MM.1S (cell line): ENCODE measurements at regions not wholly inside any gene's neighbourhood (a gene's known extent, or its start where the extent isn't known, plus 50 kb on each side); places are given as distances from the start of the nearest gene placed in this dataset.

Experiments
- DNase-seq: peaks from one replicate; pipeline ENCODE4 v3.0.0-alpha.2; 2015
- H2AFZ ChIP-seq: fragments of 300-600 bp; sonication (generic); 2 replicates; pipeline ENCODE4 v1.6.0; 2016; ENCODE audit warnings: antibody characterized with exemption, low read length
- H3F3A ChIP-seq: fragments of 300-600 bp; sonication (generic); 2 replicates; pipeline ENCODE4 v1.6.1; 2016; ENCODE audit warnings: mild to moderate bottlenecking, antibody characterized with exemption, low read length, moderate library complexity, mixed read lengths; ENCODE audit not compliant: insufficient read depth
- H3K27ac ChIP-seq: fragments of 300-600 bp; sonication (generic); 2 replicates; pipeline ENCODE4 v1.5.1; 2016; ENCODE audit warnings: mild to moderate bottlenecking, low read length
- H3K27me3 ChIP-seq: fragments of 300-600 bp; sonication (generic); replicated peaks from 2 replicates; pipeline ENCODE4 v1.6.0; 2016; ENCODE audit warnings: low read length; ENCODE audit not compliant: insufficient read depth
- H3K36me3 ChIP-seq: fragments of 300-600 bp; sonication (generic); replicated peaks from 2 replicates; pipeline ENCODE4 v1.6.1; 2016; ENCODE audit warnings: mild to moderate bottlenecking, low read length, mixed read lengths; ENCODE audit not compliant: insufficient read depth
- H3K4me1 ChIP-seq: fragments of 300-600 bp; sonication (generic); 2 replicates; pipeline ENCODE4 v1.6.1; 2016; ENCODE audit warnings: low read length, mixed read lengths
- H3K4me2 ChIP-seq: fragments of 300-600 bp; sonication (generic); 2 replicates; pipeline ENCODE4 v1.6.0; 2016; ENCODE audit warnings: low read depth, low read length
- H3K4me3 ChIP-seq: fragments of 300-600 bp; sonication (generic); 2 replicates; pipeline ENCODE4 v1.5.1; 2016; ENCODE audit warnings: low read length, mixed read lengths
- H3K79me2 ChIP-seq: fragments of 300-600 bp; sonication (generic); 2 replicates; pipeline ENCODE4 v1.6.1; 2016; ENCODE audit warnings: mixed run types, low read length, mixed read lengths
- H3K9ac ChIP-seq: fragments of 300-600 bp; sonication (generic); 2 replicates; pipeline ENCODE4 v1.6.1; 2016; ENCODE audit warnings: low read length, mixed read lengths
- H3K9me2 ChIP-seq: fragments of 300-600 bp; sonication (generic); replicated peaks from 2 replicates; pipeline ENCODE4 v1.6.1; 2016; ENCODE audit warnings: mild to moderate bottlenecking, low read length, mixed read lengths; ENCODE audit not compliant: insufficient read depth
- H3K9me3 ChIP-seq: fragments of 300-600 bp; sonication (generic); replicated peaks from 2 replicates; pipeline ENCODE4 v1.6.1; 2016; ENCODE audit warnings: mild to moderate bottlenecking, low read length, mixed read lengths; ENCODE audit not compliant: insufficient read depth
- H4K20me1 ChIP-seq: fragments of 300-600 bp; sonication (generic); 2 replicates; pipeline ENCODE4 v1.6.1; 2016; ENCODE audit warnings: mild to moderate bottlenecking, low read length, moderate library complexity, mixed read lengths; ENCODE audit not compliant: insufficient read depth
- CTCF ChIP-seq: fragments of 300-600 bp; sonication (generic); IDR thresholded peaks from 2 replicates; pipeline ENCODE4 v1.5.1; 2016; ENCODE audit warnings: antibody characterized with exemption, low read length, mixed read lengths
- EZH2 ChIP-seq: fragments of 300-600 bp; sonication (generic); optimal IDR thresholded peaks from 2 replicates; pipeline ENCODE3; 2017; ENCODE audit warnings: low read depth, mild to moderate bottlenecking, antibody characterized with exemption, low read length, mixed read lengths
- EZH2phosphoT487 ChIP-seq: fragments of 300-600 bp; sonication (generic); IDR thresholded peaks from 2 replicates; pipeline ENCODE4 v1.6.1; 2018; ENCODE audit warnings: antibody characterized with exemption, low read length

GRCh38 chr9:109945573-109945972 lies 165.6 kb downstream of the PALM2AKAP2 start:
- Histone ChIP-seq H3K79me2 (no peaks in the 10 kb centered on the region), H3K4me3 (no peak overlapping the region), H3F3A (no peaks in the 10 kb centered on the region), H3K9ac (no peak overlapping the region), H2AFZ (no peak overlapping the region), H3K9me2 (no peaks in the 10 kb centered on the region), H3K9me3 (no peaks in the 10 kb centered on the region), H3K4me2 (no peak overlapping the region), H3K27me3 (no peaks in the 10 kb centered on the region), H3K4me1 (peaks cover 4% of the 10 kb centered on the region), H3K36me3 (no peaks in the 10 kb centered on the region), H4K20me1 (no peaks in the 10 kb centered on the region), H3K27ac (no peak overlapping the region)
- no peak for DNase-seq
- TF ChIP-seq CTCF = no peak
- no peak for TF ChIP-seq EZH2
- TF ChIP-seq EZH2phosphoT487 = no peak

GRCh38 chr9:109948453-109948852 lies 168.5 kb downstream of the PALM2AKAP2 start:
- no peak for DNase-seq
- TF ChIP-seq EZH2phosphoT487 = no peak
- Histone ChIP-seq H3K79me2 (no peaks in the 10 kb centered on the region), H3K9me2 (no peaks in the 10 kb centered on the region), H3K27me3 (no peaks in the 10 kb centered on the region), H3K9me3 (no peaks in the 10 kb centered on the region), H3K36me3 (no peaks in the 10 kb centered on the region), H4K20me1 (no peaks in the 10 kb centered on the region), H2AFZ (no peak overlapping the region), H3K27ac (no peak overlapping the region), H3K4me1 (peaks cover 33% of the 10 kb centered on the region), H3K4me3 (no peak overlapping the region), H3K9ac (no peak overlapping the region), H3K4me2 (no peak overlapping the region), H3F3A (peaks cover 3% of the 10 kb centered on the region)

- Histone ChIP-seq H4K20me1 (no peaks in the 10 kb centered on the region), H3K9me2 (no peaks in the 10 kb centered on the region), H3K79me2 (no peaks in the 10 kb centered on the region), H3K27ac (peak overlapping the region; percentile 28; the same call in 1 of the 2 replicates), H3K9me3 (no peaks in the 10 kb centered on the region), H2AFZ (peak overlapping the region; percentile 31), H3K9ac (no peak overlapping the region), H3K36me3 (no peaks in the 10 kb centered on the region), H3K4me1 (peaks cover 33% of the 10 kb centered on the region), H3K27me3 (no peaks in the 10 kb centered on the region), H3K4me2 (peak overlapping the region; percentile 48), H3F3A (peaks cover 3% of the 10 kb centered on the region), H3K4me3 (peak overlapping the region; percentile 3; the same call in 1 of the 2 replicates)
- TF ChIP-seq EZH2 = no peak
- no peak for TF ChIP-seq EZH2phosphoT487
- no peak for TF ChIP-seq CTCF
- peak; percentile 61 for DNase-seq
Measured at GRCh38 chr9:109950710-109951443, 170.9 kb downstream of the PALM2AKAP2 start.

GRCh38 chr9:109953300-109953699 lies 173.3 kb downstream of the PALM2AKAP2 start:
- TF ChIP-seq EZH2phosphoT487 = no peak
- TF ChIP-seq EZH2 = no peak
- TF ChIP-seq CTCF = no peak
- Histone ChIP-seq H3K4me2 (peak overlapping the region; percentile 25; the same call in 1 of the 2 replicates), H3K4me3 (no peak overlapping the region), H3K9ac (no peak overlapping the region), H2AFZ (no peak overlapping the region), H3K36me3 (no peaks in the 10 kb centered on the region), H3K9me3 (no peaks in the 10 kb centered on the region), H3K79me2 (no peaks in the 10 kb centered on the region), H3F3A (peaks cover 3% of the 10 kb centered on the region), H3K27me3 (no peaks in the 10 kb centered on the region), H4K20me1 (no peaks in the 10 kb centered on the region), H3K4me1 (peaks cover 42% of the 10 kb centered on the region), H3K27ac (no peak overlapping the region), H3K9me2 (no peaks in the 10 kb centered on the region)
- no peak for DNase-seq
